ENCODE measurements at regions not wholly inside any gene's neighbourhood (a gene's known extent, or its start where the extent isn't known, plus 50 kb on each side); places are given as distances from the start of the nearest gene placed in this dataset.
"Not testable (repeated sequence)": the region's sequence is repeated elsewhere in the genome, so short reads cannot be mapped to it uniquely, and the experiment has no call there.

DNA sequence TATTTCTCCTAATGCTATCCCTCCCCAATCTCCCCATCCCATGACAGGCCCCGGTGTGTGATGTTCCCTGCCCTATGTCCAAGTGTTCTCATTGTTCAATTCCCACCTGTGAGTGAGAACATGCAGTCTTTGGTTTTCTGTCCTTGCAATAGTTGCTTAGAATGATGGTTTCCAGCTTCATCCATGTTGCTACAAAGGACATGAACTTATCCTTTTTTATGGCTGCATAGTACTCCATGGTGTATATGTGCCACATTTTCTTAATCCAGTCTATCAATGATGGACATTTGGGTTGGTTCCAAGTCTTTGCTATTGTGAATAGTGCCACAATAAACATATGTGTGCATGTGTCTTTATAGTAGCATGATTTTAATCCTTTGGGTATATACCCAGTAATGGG, 51.3 kb upstream of the RIOK2 start:
- H3K27me3 ChIP-seq (ENCODE audit: control insufficient read depth, insufficient read depth, low read length); DNase-seq; H3K36me3 ChIP-seq (replicated peaks; ENCODE audit: control insufficient read depth, insufficient read depth, low read length); H3K4me3 ChIP-seq (ENCODE audit: insufficient read depth, low read depth, low read length): not testable (repeated sequence)

DNA sequence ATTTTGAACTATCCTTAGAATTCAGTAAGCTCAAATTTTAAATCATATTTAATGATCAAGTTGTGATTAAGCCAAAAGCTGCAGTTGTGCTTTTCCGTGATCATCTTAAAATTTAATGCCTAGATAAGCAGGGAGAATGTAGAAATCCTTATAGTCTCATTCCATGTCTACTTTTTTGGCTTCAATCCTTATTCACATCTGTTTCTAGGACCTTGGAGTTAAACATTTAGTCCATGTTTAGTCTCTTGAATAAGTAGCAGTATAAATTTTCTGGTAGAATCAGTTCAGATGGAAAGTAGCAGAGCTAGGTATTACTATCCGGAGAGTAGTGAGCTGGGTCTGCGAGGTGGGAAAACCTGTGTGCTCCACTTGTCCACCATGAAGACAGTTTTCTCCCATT, 59.3 kb upstream of the RIOK2 start:
- Histone ChIP-seq H3K36me3 (replicated peaks; ENCODE audit: control insufficient read depth, insufficient read depth, low read length) (no peaks in the 10 kb centered on the region), H3K27me3 (ENCODE audit: control insufficient read depth, insufficient read depth, low read length) (no peaks in the 10 kb centered on the region), H3K4me3 (ENCODE audit: insufficient read depth, low read depth, low read length) (no peak overlapping the region)
- no peak for DNase-seq

DNA sequence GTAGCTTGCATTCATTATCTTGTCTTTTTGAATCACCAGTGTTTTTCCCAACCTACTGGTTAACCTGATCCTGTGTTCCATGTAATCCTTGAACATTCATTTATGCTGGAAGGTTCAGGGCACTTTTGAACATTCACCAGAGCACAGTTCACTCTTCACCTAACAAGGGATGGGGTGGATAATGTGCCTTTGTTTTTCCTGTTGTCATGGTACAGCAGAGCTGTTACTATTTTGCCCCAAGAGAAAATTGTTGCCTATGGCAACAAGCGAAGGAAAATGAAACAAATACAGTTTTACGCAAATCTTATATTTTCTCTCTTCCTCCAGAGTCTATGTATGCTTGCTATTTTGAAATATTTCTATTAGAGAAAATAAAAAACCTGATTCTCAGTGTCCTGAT, 60.3 kb upstream of the RIOK2 start:
- H3K4me3 ChIP-seq (ENCODE audit: insufficient read depth, low read depth, low read length), result no peak overlapping the region
- no peaks in the 10 kb centered on the region for H3K27me3 ChIP-seq (ENCODE audit: control insufficient read depth, insufficient read depth, low read length)
- DNase-seq, result no peak
- no peaks in the 10 kb centered on the region for H3K36me3 ChIP-seq (replicated peaks; ENCODE audit: control insufficient read depth, insufficient read depth, low read length)

DNA sequence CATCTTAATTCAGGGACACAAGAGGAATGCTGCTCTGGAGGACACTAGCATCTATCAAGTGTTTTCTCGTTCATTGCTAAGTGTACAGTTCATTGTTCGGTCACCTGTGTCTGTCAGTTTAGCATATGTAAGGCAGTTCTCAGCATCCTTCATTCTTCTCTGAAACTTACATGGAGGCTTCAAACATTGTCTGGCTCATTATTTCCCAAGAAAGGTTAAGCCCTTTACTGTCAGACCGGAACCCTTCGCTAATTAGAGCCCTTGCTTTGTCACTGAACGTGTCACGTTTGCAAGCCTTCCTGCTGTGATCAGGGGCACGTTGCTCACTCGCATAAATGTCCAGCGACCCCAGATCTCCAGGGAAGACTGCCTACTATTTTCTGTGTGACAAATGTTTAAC, 62.3 kb upstream of the RIOK2 start:
- no peaks in the 10 kb centered on the region for H3K36me3 ChIP-seq (replicated peaks; ENCODE audit: control insufficient read depth, insufficient read depth, low read length)
- no peak overlapping the region for H3K4me3 ChIP-seq (ENCODE audit: insufficient read depth, low read depth, low read length)
- H3K27me3 ChIP-seq (ENCODE audit: control insufficient read depth, insufficient read depth, low read length), result no peaks in the 10 kb centered on the region
- DNase-seq, result no peak

DNA sequence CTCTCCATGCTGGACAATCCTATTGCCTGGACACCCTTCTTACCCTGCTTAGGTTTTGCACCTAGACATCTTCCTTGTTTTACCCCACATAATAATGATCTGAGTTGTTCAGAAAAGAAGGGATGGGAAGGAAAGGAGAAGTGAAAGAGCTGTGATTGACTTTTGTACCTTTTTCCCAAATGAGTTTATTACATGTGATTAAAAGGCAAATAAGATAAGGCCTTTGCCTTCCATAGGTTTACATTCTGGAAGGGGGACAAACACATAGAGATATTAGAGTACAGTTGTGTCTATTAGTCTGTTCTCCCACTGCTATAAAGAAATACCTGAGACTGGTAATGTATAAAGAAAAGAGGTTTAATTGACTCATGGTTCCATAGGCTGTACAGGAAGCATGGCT, 67.1 kb upstream of the RIOK2 start:
- Histone ChIP-seq H3K27me3 (ENCODE audit: control insufficient read depth, insufficient read depth, low read length) (no peaks in the 10 kb centered on the region), H3K4me3 (ENCODE audit: insufficient read depth, low read depth, low read length) (no peak overlapping the region), H3K36me3 (replicated peaks; ENCODE audit: control insufficient read depth, insufficient read depth, low read length) (no peaks in the 10 kb centered on the region)
- DNase-seq, result no peak

DNA sequence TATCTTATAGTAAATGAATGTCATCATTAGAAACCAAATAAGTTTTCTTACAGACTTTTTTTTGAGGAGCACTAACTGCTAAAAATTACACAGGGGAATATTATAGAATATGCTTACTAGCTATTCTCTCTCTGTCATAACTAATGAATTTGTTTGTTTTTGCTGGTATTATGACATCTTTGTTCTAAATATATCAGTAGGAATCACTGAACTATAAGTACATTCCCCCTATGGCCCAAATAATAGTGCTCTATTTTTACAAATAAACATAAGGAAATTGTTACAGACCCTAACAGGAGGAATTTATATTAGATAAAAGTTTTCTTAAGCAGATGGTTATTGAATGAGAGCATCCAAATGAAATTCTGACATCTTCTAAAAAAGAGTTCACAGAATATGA, 83.0 kb upstream of the RIOK2 start:
- no peak for DNase-seq
- Histone ChIP-seq H3K27me3 (ENCODE audit: control insufficient read depth, insufficient read depth, low read length) (no peaks in the 10 kb centered on the region), H3K4me3 (ENCODE audit: insufficient read depth, low read depth, low read length) (no peak overlapping the region), H3K36me3 (replicated peaks; ENCODE audit: control insufficient read depth, insufficient read depth, low read length) (no peaks in the 10 kb centered on the region)

DNA sequence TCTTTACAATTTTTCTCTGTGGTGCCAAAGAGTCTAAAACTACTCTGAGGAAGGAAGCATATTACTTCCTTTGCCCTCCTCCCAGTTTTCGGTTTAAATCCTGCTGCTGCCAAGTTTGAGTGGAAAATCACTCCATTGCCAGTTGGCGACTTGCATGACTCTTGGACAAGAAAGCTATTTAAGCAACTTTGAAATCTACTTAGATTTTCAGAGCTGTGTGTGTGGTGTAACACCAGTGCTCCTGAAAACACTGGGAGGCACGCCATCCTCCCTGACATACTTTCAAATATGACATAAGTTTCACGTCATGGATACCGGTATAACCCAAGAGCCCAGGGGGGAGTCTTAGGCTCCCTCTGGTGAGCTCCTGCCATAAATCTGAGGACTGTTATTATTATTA, 83.5 kb upstream of the RIOK2 start:
- Histone ChIP-seq H3K36me3 (replicated peaks; ENCODE audit: control insufficient read depth, insufficient read depth, low read length) (no peaks in the 10 kb centered on the region), H3K4me3 (ENCODE audit: insufficient read depth, low read depth, low read length) (no peak overlapping the region), H3K27me3 (ENCODE audit: control insufficient read depth, insufficient read depth, low read length) (no peaks in the 10 kb centered on the region)
- DNase-seq, result no peak

DNA sequence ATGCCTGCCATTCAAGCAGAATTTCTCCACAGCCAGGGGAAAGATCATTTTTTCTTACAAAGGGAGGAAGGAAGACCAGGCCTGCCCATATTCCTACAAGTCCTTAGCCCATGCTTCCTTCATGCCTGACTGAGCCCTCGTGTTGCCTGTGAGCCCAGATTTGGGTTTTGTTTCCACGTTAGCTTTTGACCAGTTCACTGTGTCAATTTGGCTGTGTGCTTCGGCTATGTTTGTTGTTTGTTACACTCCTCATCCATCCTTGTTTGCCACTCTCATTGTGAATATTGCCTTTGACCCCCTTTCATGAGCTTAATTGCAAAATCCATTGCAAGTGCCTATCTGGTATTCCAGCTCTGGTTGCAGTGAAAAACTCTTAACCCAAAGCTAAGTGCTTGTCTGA, 84.7 kb upstream of the RIOK2 start:
- H3K27me3 ChIP-seq (ENCODE audit: control insufficient read depth, insufficient read depth, low read length), result no peaks in the 10 kb centered on the region
- H3K36me3 ChIP-seq (replicated peaks; ENCODE audit: control insufficient read depth, insufficient read depth, low read length), result no peaks in the 10 kb centered on the region
- H3K4me3 ChIP-seq (ENCODE audit: insufficient read depth, low read depth, low read length), result no peak overlapping the region
- DNase-seq, result no peak

DNA sequence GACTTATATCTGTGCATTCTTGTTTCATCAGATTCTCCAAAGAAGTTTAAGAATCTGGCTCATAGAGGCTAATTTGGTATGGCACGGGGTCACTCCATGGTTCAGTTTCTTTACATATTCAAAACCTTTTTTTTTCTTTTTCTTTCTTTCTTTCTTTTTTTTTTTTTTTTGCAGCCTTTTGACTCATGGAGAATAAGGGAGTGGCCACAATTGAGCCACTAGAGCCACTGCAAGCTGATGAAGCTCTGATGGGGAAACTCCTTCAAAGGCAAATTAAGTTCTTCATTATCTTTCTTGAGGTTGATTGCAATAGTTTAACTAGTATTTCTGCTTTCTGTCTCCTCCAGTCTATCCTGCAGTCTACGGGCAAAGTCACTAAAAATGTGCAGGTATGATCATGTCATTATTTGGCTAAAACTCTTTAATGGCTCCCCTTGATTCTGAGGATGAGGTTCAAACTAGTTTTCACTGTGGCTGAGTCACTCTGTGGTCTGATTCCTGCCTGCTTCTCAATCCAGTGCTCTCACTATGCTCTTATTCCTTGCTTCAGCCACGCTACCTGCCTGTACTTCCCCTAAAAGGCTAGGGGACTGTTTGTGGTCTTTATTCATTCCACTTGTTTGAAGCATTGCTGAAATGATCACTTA, 93.5 kb upstream of the RIOK2 start:
- Histone ChIP-seq H3K36me3 (replicated peaks; ENCODE audit: control insufficient read depth, insufficient read depth, low read length) (no peaks in the 10 kb centered on the region), H3K4me3 (ENCODE audit: insufficient read depth, low read depth, low read length) (no peak overlapping the region), H3K27me3 (ENCODE audit: control insufficient read depth, insufficient read depth, low read length) (no peaks in the 10 kb centered on the region)
- DNase-seq, result no peak

DNA sequence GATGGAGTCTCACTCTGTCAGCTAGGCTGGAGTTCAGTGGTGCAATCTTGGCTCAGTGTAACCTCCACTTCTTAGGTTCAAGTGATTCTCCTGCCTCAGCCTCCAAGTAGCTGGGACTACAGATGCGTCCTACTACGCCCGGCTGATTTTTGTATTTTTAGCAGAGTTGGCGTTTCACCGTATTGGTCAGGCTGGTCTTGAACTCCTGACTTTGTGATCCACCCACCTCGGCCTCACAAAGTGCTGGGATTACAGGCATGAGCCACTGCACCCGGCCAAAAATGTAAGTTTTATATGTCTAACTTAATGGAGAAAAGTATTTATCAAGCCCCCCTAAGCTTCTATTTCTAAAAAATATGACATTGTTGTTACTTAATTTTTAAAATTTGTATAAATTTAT, 98.2 kb upstream of the RIOK2 start:
- no peaks in the 10 kb centered on the region for H3K27me3 ChIP-seq (ENCODE audit: control insufficient read depth, insufficient read depth, low read length)
- no peaks in the 10 kb centered on the region for H3K36me3 ChIP-seq (replicated peaks; ENCODE audit: control insufficient read depth, insufficient read depth, low read length)
- no peak for DNase-seq
- no peak overlapping the region for H3K4me3 ChIP-seq (ENCODE audit: insufficient read depth, low read depth, low read length)

DNA sequence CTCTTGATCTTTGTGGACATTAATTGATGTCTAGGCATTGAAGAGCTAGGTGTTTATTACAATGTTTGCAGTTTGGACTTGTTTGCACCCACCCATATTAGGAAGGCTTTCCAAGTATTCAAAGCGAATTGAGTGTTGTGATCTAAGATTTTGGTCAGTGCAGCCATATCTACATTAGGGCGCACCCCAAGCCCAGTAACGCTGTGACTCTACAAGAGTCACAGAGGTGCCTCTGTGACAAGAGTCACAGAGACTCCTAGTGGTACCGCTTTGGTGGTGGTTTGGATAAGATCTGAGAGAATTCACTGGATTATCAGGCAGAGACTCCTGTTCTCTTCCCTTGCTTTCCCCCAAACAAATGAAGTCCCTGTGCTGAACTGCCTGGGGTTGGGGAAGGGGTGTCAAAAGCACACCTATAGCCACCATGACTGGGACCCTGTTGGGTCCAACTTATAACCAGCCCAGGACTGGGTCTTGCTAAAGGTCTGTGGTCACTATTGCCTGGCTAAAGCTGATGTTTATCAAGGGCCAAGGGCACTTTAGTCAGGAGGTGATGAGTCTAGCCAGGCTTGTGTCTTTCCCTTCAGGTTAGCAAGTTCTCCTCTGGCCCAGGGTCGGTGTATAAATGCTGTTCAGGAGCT, 114.1 kb upstream of the RIOK2 start:
- no peak overlapping the region for H3K4me3 ChIP-seq (ENCODE audit: insufficient read depth, low read depth, low read length)
- H3K36me3 ChIP-seq (replicated peaks; ENCODE audit: control insufficient read depth, insufficient read depth, low read length), result no peaks in the 10 kb centered on the region
- no peaks in the 10 kb centered on the region for H3K27me3 ChIP-seq (ENCODE audit: control insufficient read depth, insufficient read depth, low read length)
- peak; percentile 63 for DNase-seq

DNA sequence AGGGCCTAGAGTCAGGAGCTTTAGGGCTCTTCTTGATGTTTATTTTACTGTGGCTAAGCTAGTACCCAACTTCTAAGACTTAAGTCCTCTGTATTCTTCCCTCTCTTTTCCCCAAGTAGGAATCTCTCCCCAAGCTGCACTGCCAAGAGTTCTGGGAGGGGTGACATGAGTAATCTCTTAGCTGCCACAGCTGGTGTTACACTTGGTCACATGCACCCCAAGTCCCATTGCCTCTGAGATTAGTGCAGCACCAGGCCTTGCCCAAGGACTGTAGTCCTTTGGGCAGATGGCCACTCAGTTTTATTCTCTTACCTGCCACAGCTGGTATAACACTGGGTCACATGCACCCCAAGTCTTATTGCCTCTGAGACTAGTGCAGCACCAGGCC, 114.7 kb upstream of the RIOK2 start:
- DNase-seq, result no peak
- Histone ChIP-seq H3K4me3 (ENCODE audit: insufficient read depth, low read depth, low read length) (no peak overlapping the region), H3K36me3 (replicated peaks; ENCODE audit: control insufficient read depth, insufficient read depth, low read length) (no peaks in the 10 kb centered on the region), H3K27me3 (ENCODE audit: control insufficient read depth, insufficient read depth, low read length) (no peaks in the 10 kb centered on the region)

DNA sequence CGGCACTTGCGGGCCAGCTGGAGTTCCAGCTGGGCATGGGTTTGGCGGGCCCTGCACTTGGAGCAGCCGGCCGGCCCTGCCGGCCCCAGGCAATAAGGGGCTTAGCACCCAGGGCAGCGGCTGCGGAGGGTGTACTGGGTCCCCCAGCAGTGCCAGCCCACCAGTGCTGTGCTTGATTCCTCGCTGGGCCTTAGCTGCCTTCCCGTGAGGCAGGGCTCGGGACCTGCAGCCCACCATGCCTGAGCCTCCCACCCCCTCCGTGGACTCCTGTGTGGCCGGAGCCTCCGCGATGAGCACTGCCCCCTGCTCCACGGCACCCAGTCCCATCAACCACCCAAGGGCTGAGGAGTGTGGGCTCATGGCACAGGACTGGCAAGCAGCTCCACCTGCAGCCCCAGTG, 118.1 kb upstream of the RIOK2 start:
- not testable (repeated sequence) for H3K36me3 ChIP-seq (replicated peaks; ENCODE audit: control insufficient read depth, insufficient read depth, low read length); H3K4me3 ChIP-seq (ENCODE audit: insufficient read depth, low read depth, low read length); DNase-seq; H3K27me3 ChIP-seq (ENCODE audit: control insufficient read depth, insufficient read depth, low read length)

DNA sequence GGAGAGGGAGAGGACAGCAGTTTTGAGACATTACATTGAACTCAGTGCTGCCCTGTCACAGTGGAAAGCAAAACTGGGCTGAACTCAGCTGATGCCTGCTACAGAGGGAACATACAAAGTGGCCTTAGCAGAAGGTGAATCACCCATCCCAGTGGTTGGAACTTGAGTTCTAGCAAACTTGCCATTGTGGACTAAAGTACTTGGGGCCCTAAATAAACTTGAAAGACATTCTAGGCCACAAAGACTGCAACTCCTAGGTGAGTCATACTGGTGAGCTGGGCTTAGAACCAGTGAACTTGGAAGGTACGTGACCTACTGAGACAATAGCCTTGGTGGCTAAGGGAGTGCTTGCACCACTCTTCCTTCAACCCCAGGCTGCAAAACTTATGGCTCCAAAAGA, 155.7 kb upstream of the RIOK2 start:
- no peak overlapping the region for H3K4me3 ChIP-seq (ENCODE audit: insufficient read depth, low read depth, low read length)
- H3K36me3 ChIP-seq (replicated peaks; ENCODE audit: control insufficient read depth, insufficient read depth, low read length), result no peaks in the 10 kb centered on the region
- no peak for DNase-seq
- H3K27me3 ChIP-seq (ENCODE audit: control insufficient read depth, insufficient read depth, low read length), result no peaks in the 10 kb centered on the region

DNA sequence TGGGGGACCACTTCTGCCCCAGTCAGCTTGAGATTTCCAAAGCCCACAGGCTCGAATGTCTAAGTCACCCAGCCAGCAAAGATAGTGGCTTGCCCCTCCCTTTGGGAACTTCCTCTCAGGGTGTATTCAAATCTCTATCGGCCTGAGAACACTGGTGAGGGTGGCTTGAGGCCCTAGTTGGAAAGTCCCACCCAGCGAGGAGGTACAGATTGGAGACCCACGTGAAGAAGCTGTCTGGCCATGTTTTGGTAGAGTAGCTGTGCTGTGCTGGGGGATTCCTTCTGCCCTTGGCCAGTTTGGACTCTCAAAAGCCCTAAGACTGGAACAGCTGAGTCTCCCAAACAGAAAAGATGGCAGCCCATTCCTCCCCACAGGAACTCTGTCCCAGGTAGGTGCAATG, 172.7 kb upstream of the RIOK2 start:
- Histone ChIP-seq H3K27me3 (ENCODE audit: control insufficient read depth, insufficient read depth, low read length) (no peaks in the 10 kb centered on the region), H3K4me3 (ENCODE audit: insufficient read depth, low read depth, low read length) (no peak overlapping the region), H3K36me3 (replicated peaks; ENCODE audit: control insufficient read depth, insufficient read depth, low read length) (no peaks in the 10 kb centered on the region)
- no peak for DNase-seq

DNA sequence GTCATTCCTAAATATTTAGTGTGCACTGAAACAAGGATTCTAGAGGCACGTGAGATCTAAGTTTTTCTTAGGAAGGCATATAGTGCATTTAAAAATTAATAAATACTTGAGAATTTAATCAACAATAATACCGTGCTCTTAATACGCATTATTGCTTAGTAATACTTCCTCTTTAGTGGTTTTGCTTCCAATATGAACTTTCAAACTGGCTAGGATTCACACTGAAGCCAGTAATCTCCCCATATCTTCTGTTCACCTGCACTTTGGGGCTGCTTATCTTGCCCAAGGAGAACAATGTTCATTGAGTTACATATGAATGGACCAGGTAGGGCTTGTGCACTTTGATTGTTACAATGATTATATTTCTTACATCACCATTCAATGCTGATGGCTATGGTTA, 180.5 kb upstream of the RIOK2 start:
- Histone ChIP-seq H3K4me3 (ENCODE audit: insufficient read depth, low read depth, low read length) (no peak overlapping the region), H3K27me3 (ENCODE audit: control insufficient read depth, insufficient read depth, low read length) (no peaks in the 10 kb centered on the region), H3K36me3 (replicated peaks; ENCODE audit: control insufficient read depth, insufficient read depth, low read length) (no peaks in the 10 kb centered on the region)
- DNase-seq, result no peak

All from H7 (cell line).